22Rv1 (cell line): ENCODE measurements at regions not wholly inside any gene's neighbourhood (a gene's known extent, or its start where the extent isn't known, plus 50 kb on each side); places are given as distances from the start of the nearest gene placed in this dataset.

ENCODE experiments used
- H3K27ac ChIP-seq: fragments of 450-650 bp; 2 replicates; pipeline ENCODE4 v1.5.1; 2017
- ZFX ChIP-seq: fragments of 450-650 bp; IDR thresholded peaks from 2 replicates; pipeline ENCODE4 v1.6.1; 2017; ENCODE audit warnings: antibody characterized with exemption, borderline replicate concordance
- TF ChIP-seq, protein P1 (sequence below): fragments of 450-650 bp; IDR thresholded peaks from 2 replicates; pipeline ENCODE4 v1.5.1; 2017; ENCODE audit warnings: mild to moderate bottlenecking

DNA sequence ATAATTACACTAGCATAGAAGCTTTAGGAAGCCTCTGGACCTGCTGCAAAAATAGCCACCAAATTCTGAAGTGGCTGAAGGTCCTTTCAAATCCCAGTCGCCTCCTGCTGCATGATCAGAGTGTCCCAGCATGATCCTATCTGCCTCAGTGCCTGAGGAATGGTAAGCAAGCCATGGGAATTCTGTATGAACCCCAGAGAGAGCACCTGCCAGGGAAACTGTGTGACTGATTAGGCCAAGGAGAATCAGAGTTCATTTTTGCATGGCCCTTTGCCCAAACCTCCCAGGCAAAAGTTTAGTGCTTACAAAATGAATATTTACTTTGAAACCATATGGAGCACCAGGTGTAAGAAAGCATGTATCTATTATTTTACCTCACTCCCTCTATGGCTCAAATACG lies 221.4 kb downstream of the ARL4C start:
- TF ChIP-seq ZFX, result no peak
- TF ChIP-seq, protein P1, sequence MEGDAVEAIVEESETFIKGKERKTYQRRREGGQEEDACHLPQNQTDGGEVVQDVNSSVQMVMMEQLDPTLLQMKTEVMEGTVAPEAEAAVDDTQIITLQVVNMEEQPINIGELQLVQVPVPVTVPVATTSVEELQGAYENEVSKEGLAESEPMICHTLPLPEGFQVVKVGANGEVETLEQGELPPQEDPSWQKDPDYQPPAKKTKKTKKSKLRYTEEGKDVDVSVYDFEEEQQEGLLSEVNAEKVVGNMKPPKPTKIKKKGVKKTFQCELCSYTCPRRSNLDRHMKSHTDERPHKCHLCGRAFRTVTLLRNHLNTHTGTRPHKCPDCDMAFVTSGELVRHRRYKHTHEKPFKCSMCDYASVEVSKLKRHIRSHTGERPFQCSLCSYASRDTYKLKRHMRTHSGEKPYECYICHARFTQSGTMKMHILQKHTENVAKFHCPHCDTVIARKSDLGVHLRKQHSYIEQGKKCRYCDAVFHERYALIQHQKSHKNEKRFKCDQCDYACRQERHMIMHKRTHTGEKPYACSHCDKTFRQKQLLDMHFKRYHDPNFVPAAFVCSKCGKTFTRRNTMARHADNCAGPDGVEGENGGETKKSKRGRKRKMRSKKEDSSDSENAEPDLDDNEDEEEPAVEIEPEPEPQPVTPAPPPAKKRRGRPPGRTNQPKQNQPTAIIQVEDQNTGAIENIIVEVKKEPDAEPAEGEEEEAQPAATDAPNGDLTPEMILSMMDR, result no peak
- H3K27ac ChIP-seq, result no peak overlapping the region

DNA sequence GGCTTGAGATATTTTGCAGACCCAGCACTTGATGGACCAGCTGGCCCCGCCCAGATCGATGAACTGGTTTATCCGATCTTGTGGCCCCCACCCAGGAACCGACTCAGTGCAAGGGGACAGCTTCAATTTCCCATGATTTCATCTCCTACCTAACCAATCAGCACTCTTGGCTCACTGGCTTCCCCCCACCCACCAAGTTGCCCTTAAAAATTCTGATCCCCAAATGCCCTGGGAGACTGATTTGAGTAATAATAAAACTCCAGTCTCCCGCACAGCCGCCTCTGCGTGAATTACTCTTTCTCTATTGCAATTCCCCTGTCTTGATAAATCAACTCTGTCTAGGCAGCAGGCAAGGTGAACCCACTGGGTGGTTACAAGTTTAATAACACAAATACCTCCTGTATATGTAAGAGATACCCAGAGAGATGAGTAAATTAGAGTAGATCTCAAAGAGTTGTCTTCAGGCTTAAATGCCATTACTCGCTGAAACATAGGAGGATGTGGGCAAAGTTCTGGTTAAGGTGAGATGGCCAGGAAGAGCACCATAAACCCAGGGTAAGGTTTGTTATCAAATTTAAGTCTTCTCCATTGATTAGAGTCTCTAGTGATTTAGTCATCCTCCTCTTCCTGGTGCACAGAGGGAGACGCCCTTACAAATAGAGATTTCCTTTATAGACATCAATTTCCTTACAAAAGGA lies 222.8 kb downstream of the ARL4C start:
- no peak for TF ChIP-seq ZFX
- TF ChIP-seq, protein P1, result no peak
- no peak overlapping the region for H3K27ac ChIP-seq

DNA sequence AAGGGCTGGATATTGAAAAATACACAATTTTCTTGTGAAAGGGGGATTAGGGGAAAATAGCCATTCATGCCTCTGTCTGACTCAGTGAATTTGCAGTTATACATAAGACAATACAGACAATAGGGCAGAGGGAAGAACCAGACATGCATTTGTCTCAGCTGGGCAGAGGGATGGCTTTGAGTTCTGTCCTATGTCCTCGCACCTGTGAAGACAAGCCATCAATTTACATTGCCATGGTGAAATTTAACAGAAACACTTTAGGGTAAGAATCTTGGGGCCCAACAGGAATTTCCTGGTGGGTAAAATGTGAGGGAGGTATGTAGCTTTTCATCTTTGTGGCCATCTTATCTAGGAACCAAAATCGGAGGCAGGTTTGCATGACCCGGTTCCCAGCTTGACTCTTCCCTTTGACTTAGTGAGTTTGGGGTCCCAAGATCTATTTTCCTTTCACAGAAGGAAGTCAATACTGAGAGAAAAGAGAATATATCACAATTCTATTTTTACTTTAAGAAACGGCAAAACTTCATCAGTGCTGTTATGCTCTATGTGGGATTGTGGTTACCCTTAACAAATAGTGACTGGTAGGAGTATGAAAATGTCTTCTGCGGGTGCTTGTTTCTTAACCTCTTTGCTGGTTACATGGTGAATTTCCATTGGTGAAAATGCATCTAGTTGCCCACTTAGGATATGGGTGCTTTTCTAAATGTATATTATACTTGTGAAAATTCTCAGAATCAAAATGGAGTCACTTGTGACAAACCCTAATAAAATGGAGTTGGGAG lies 221.8 kb downstream of the SPP2 start:
- no peak overlapping the region for H3K27ac ChIP-seq
- TF ChIP-seq ZFX, result no peak

GRCh38 chr2:234271338-234271737 lies 220.8 kb downstream of the SPP2 start:
- H3K27ac ChIP-seq, result no peak overlapping the region
- TF ChIP-seq ZFX, result no peak
- TF ChIP-seq, protein P1, result no peak

DNA sequence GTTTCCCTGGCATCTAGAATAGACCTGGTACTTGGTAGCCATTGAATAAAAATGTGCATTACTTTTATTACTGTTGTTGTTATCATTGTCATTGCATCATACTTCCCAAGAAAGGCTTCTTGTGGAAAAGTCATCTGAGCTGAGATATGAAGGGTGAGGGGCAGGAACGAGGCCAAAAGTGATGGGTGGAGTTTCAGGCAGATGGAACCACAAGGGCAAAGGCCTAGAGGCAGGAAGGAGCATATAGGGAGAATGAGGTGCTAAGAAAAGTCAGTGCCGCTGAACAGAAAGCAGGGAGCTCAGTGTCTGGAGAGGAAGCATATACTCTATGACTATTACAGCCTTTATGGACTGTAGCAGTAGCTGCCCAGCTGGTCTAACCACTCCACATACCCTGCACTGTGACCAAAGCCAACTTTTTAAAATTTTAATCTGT lies 219.3 kb downstream of the SPP2 start:
- H3K27ac ChIP-seq, result no peak overlapping the region
- no peak for TF ChIP-seq ZFX
- TF ChIP-seq, protein P1, result no peak

DNA sequence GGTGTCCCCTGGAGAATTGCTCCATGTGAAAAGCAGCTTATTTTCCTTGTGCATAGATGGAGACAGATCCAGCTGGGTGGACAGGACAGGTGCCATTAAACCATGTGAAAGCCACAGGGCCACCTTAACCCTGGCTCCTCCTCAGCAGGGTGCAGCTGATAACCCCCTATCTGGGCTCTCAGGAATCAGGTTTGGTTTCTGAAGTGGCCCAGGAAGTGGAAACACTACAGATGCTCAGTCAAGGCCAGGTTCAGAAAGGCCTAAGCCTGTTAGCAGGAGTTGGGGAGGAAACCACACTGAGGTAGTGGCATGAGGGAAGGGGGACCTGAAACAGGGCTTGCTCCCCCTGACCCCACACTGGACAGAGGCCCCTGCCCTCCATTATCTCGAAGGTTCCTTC lies 217.0 kb downstream of the SPP2 start:
- H3K27ac ChIP-seq, result no peak overlapping the region
- TF ChIP-seq, protein P1, result no peak
- no peak for TF ChIP-seq ZFX

DNA sequence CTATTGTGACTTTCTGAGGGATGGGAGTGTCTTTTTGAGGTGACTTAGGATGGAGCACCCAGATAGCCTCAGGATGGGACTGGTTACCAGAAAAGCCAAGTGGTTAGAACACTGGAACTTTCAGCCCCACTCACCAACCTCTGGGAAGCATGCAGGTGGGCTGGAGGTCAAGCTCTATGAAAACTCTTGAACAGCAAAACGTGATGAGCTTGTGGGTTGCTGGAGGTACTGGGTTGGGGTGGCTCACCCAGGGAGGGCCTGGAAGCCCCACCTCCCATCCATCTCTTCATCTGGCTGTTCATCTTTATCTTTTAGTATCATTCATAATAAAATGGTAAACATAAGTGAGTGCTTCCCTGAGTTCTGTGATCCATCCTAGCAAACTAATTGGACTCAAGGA lies 216.4 kb downstream of the SPP2 start:
- TF ChIP-seq, protein P1, result no peak
- TF ChIP-seq ZFX, result no peak

More for the DNA sequence above, 216.4 kb downstream of the SPP2 start:
- H3K27ac ChIP-seq, result no peak overlapping the region
